HepG2 (cell line): ENCODE measurements at regions not wholly inside any gene's neighbourhood (a gene's known extent, or its start where the extent isn't known, plus 50 kb on each side); places are given as distances from the start of the nearest gene placed in this dataset.
"Not testable (repeated sequence)": the region's sequence is repeated elsewhere in the genome, so short reads cannot be mapped to it uniquely, and the experiment has no call there.

Experiments
- ATAC-seq: fragments of 200-7000 bp; cut with Tn5 transposase; 3 replicates; pipeline ENCODE4 v1.9.1; 2020; ENCODE audit warnings: mild to moderate bottlenecking, moderate library complexity
- BruUV-seq: library from RNA; stranded (reverse); fragments of 400-500 nt; replicated peaks from 2 replicates; lab custom pipeline; 2021; lab: Mats Ljungman, UMichigan
- CTCF ChIA-PET: fragments of 300-600 bp; formaldehyde crosslinking; extraction: SDS; loops from one replicate; lab custom pipeline; 2021; ENCODE audit warnings: low total read pairs, inconsistent platforms, low intra/inter-chr PET ratio; lab: Yijun Ruan, JAX
- POLR2A ChIA-PET: fragments of 350-600 bp; sonication (Branson Sonifier 250); formaldehyde crosslinking; loops from one replicate; lab custom pipeline; 2020; ENCODE audit warnings: antibody characterized with exemption, inconsistent platforms; lab: Yijun Ruan, JAX
- DNase-seq: peaks from one replicate; pipeline ENCODE4 v3.0.0-alpha.2; 2015; ENCODE audit warnings: low spot score
- FAIRE-seq: peaks from 3 replicates; lab custom pipeline; 2011; peaks lifted over from hg19 to GRCh38; lab: Jason Lieb, UNC
- H2AFZ ChIP-seq: one replicate; pipeline ENCODE4 v1.6.1; 2011; ENCODE audit warnings: low read length, inconsistent platforms
- H3K27ac ChIP-seq: fragments of 300-600 bp; 3 replicates; pipeline ENCODE4 v1.8.0; 2011; ENCODE audit warnings: mixed run types, mild to moderate bottlenecking, mixed read lengths, low read length, inconsistent platforms; ENCODE audit not compliant: insufficient read depth; ENCODE audit errors: extremely low read length
- H3K27me3 ChIP-seq, 2 experiments: fragments of 200-600 bp in 1 of 2; 2 replicates in 1 of 2; 3 replicates in 1 of 2; pipeline versions ENCODE4 v1.6.0 to v1.8.0; 2011; ENCODE audit warnings: low read length in 2 of 2, mild to moderate bottlenecking in 2 of 2, moderate library complexity in 2 of 2, inconsistent platforms in 1 of 2; ENCODE audit not compliant: insufficient read depth in 2 of 2, control insufficient read depth in 1 of 2
- H3K36me3 ChIP-seq, 2 experiments: fragments of 200-600 bp in 1 of 2; replicated peaks in 1 of 2; 2 replicates in 1 of 2; 3 replicates in 1 of 2; pipeline versions ENCODE4 v1.5.1 to v1.8.0; 2011; ENCODE audit warnings: low read length in 2 of 2, inconsistent platforms in 1 of 2; ENCODE audit not compliant: insufficient read depth in 2 of 2, control insufficient read depth in 1 of 2
- H3K4me1 ChIP-seq: 2 replicates; pipeline ENCODE4 v1.5.1; 2012; ENCODE audit warnings: low read length, inconsistent platforms; ENCODE audit not compliant: insufficient read depth
- H3K4me2 ChIP-seq: 2 replicates; pipeline ENCODE4 v1.6.0; 2011; ENCODE audit warnings: low read depth, low read length, inconsistent platforms
- H3K4me3 ChIP-seq, 3 experiments: fragments of 200-600 bp in 1 of 3; sonication (generic), shearing (Covaris generic) in 1 of 3; replicated peaks in 1 of 3; 2 replicates each; pipeline ENCODE4 v1.5.1; 2011 to 2016; ENCODE audit warnings: low read length in 3 of 3, inconsistent platforms in 2 of 3, low read depth in 2 of 3, mild to moderate bottlenecking in 2 of 3, control low read depth in 1 of 3, mixed read lengths in 1 of 3; ENCODE audit not compliant: insufficient read depth in 1 of 3
- H3K79me2 ChIP-seq: one replicate; pipeline ENCODE4 v1.6.1; 2011; ENCODE audit warnings: low read length, inconsistent platforms; ENCODE audit not compliant: insufficient read depth
- H3K9ac ChIP-seq: 2 replicates; pipeline ENCODE4 v1.6.0; 2011; ENCODE audit warnings: mild to moderate bottlenecking, low read depth, low read length, inconsistent platforms; ENCODE audit not compliant: insufficient read depth
- H3K9me3 ChIP-seq: 2 replicates; pipeline ENCODE4 v1.5.1; 2012; ENCODE audit warnings: mild to moderate bottlenecking, low read length
- H4K20me1 ChIP-seq: 2 replicates; pipeline ENCODE4 v1.6.0; 2011; ENCODE audit warnings: inconsistent platforms, mild to moderate bottlenecking, low read length, moderate library complexity; ENCODE audit not compliant: insufficient read depth
- WGBS: methylation state at CpG from one replicate; pipeline ENCODE4 v1.1.6; 2017; ENCODE audit warnings: low lambda C conversion rate; 5-methylcytosine and 5-hydroxymethylcytosine counted together
- in situ Hi-C: cut with HindIII; loops from 2 replicates; pipeline ENCODE4 v1.10.0; 2017; ENCODE audit warnings: low pct_unique_long_range_greater_than_20kb; ENCODE audit not compliant: extremely low pct_ligation_motif_present
- intact Hi-C: fragments of 100-400 bp; cut with micrococcal nuclease; formaldehyde crosslinking; loops from one replicate; pipeline ENCODE4 v1.10.0; 2022; ENCODE audit not compliant: unreplicated experiment

DNA sequence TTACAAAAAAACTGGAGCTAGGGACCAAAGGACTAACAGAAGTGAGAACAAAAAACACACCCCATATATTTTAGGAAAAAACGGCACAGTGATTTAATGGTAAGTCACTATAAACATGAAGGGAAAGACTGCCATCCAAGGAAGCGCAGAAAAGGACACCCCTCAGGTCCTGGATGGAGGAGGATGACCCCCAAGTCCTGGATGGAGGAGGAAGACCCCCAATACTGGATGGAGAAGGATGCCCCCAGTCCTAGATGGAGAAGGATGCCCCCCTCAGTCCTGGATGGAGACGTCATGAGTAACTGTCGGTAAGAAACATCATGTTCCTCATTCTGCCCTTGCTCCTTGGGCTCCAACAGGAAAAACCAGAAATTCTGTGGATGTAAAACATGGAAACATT lies 89.9 kb downstream of the POTEG start:
- H4K20me1 ChIP-seq, DNase-seq, H3K36me3 ChIP-seq, H3K4me3 ChIP-seq, CTCF ChIA-PET, H3K9ac ChIP-seq, H3K4me1 ChIP-seq, H3K79me2 ChIP-seq, H3K9me3 ChIP-seq, intact Hi-C loops, FAIRE-seq, BruUV-seq, H3K27ac ChIP-seq, POLR2A ChIA-PET, H3K27me3 ChIP-seq, ATAC-seq, H2AFZ ChIP-seq, in situ Hi-C loops: not testable (repeated sequence)
- H3K4me2 ChIP-seq, result peak overlapping the region; percentile 39
- WGBS, result 4% methylated on average over 4 of the region's 4 CpGs

GRCh38 chr14:19344689-19345088 lies 89.5 kb downstream of the POTEG start:
- H3K79me2 ChIP-seq, H3K27ac ChIP-seq, BruUV-seq, H3K36me3 ChIP-seq, H3K4me3 ChIP-seq, H3K27me3 ChIP-seq, intact Hi-C loops, POLR2A ChIA-PET, H4K20me1 ChIP-seq, H3K4me1 ChIP-seq, H2AFZ ChIP-seq, CTCF ChIA-PET, H3K9ac ChIP-seq, in situ Hi-C loops, DNase-seq, H3K9me3 ChIP-seq, FAIRE-seq: not testable (repeated sequence)
- H3K4me2 ChIP-seq, result peak overlapping the region; percentile 39; the same call in 1 of the 2 replicates
- ATAC-seq, result peak; percentile 79
- 13% methylated on average over 3 of the region's 20 CpGs for WGBS

GRCh38 chr14:19345298-19345911 lies 88.7 kb downstream of the POTEG start:
- ATAC-seq, result peak; percentile 50

More at GRCh38 chr14:19345298-19345911, 88.7 kb downstream of the POTEG start:
- no CpG with 5 or more reads among the region's 26 CpGs for WGBS
- H3K4me3 ChIP-seq, in situ Hi-C loops, DNase-seq, CTCF ChIA-PET, H3K9ac ChIP-seq, POLR2A ChIA-PET, H3K36me3 ChIP-seq, H3K4me1 ChIP-seq, H2AFZ ChIP-seq, FAIRE-seq, H3K79me2 ChIP-seq, H3K27ac ChIP-seq, H3K9me3 ChIP-seq, BruUV-seq, intact Hi-C loops, H4K20me1 ChIP-seq, H3K27me3 ChIP-seq, H3K4me2 ChIP-seq: not testable (repeated sequence)
